GM12872 (cell line): ENCODE measurements at regions not wholly inside any gene's neighbourhood (a gene's known extent, or its start where the extent isn't known, plus 50 kb on each side); places are given as distances from the start of the nearest gene placed in this dataset.

ENCODE experiments used
- CTCF ChIP-seq: IDR thresholded peaks from 3 replicates; pipeline ENCODE4 v1.5.1; 2011; ENCODE audit warnings: low read depth, mild to moderate bottlenecking, low read length, moderate library complexity; ENCODE audit not compliant: insufficient read depth

GRCh38 chr2:89841476-89841840 lies 1150.0 kb downstream of the RPIA start:
- no peak for TF ChIP-seq CTCF

GRCh38 chr2:89842180-89842908 lies 1150.9 kb downstream of the RPIA start:
- TF ChIP-seq CTCF: no peak

GRCh38 chr2:89844221-89844943 lies 1152.9 kb downstream of the RPIA start:
- TF ChIP-seq CTCF: no peak

- TF ChIP-seq CTCF: no peak
Measured at GRCh38 chr2:89845532-89845931, 1154.1 kb downstream of the RPIA start.

GRCh38 chr2:89848114-89848513 lies 1156.6 kb downstream of the RPIA start:
- TF ChIP-seq CTCF: no peak

GRCh38 chr2:89848763-89849368 lies 1157.4 kb downstream of the RPIA start:
- TF ChIP-seq CTCF: no peak

GRCh38 chr2:89849731-89850130 lies 1158.3 kb downstream of the RPIA start:
- TF ChIP-seq CTCF: no peak
